ENCODE measurements at regions not wholly inside any gene's neighbourhood (a gene's known extent, or its start where the extent isn't known, plus 50 kb on each side); places are given as distances from the start of the nearest gene placed in this dataset.

DNA sequence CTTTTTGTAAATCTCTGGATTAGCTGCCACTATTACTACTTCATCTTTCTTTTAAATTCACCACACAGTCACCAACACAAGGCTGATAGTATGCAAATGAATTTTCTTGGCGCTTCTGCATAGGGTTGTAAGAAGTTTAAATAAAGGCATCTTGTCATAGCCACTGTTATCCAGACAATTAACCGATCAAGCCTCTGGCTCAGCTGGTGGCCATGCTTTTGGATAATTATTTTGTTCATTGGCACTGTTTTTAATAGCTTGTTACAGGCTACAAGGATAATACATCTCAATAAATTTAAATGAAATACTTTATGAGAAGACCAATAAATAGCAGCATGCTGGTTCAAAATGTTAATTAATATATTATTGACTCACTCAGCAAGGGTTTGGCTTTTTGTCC, 1261.0 kb downstream of the FAM181B start:
- intact Hi-C loops (cut with DNase I; ENCODE audit: low total_unique reads), result no loop called here

DNA sequence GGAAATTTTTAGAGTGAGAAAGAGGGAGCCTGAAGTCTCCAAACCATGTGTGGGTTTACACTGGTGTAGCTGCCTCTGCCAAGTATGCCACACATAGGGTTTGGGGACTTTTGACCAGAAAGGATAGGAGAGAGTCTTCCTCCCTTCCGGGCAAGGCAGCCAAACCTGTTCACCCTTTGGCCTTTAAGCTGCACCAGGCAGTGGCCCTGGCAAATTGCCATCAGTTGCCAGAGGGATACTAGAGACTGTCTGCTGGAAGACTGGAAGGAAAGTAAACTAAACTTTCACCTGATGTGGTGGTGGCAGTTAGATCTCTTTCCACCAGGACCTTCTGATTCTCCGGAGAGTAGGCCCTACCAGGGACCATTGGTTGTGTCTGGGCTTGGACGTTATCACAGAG, 1263.2 kb downstream of the FAM181B start:
- DNase-seq, result peak in 1 of 2 donors; percentile 20
- H3K27me3 ChIP-seq, result no peaks in the 10 kb centered on the region
- intact Hi-C loops (cut with DNase I; ENCODE audit: low total_unique reads), result no loop called here
- H3K36me3 ChIP-seq, result no peaks in the 10 kb centered on the region
- no peak overlapping the region for H3K27ac ChIP-seq
- H3K4me1 ChIP-seq, result no peaks in the 10 kb centered on the region
- TF ChIP-seq, protein P1, sequence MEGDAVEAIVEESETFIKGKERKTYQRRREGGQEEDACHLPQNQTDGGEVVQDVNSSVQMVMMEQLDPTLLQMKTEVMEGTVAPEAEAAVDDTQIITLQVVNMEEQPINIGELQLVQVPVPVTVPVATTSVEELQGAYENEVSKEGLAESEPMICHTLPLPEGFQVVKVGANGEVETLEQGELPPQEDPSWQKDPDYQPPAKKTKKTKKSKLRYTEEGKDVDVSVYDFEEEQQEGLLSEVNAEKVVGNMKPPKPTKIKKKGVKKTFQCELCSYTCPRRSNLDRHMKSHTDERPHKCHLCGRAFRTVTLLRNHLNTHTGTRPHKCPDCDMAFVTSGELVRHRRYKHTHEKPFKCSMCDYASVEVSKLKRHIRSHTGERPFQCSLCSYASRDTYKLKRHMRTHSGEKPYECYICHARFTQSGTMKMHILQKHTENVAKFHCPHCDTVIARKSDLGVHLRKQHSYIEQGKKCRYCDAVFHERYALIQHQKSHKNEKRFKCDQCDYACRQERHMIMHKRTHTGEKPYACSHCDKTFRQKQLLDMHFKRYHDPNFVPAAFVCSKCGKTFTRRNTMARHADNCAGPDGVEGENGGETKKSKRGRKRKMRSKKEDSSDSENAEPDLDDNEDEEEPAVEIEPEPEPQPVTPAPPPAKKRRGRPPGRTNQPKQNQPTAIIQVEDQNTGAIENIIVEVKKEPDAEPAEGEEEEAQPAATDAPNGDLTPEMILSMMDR (IDR thresholded peaks at IDR 0.05), result no peak
- H3K4me3 ChIP-seq, result no peak overlapping the region
- H3K9me3 ChIP-seq, result no peaks in the 10 kb centered on the region

More for the DNA sequence above, 1261.0 kb downstream of the FAM181B start:
- Histone ChIP-seq H3K27me3 (no peaks in the 10 kb centered on the region), H3K36me3 (no peaks in the 10 kb centered on the region), H3K4me1 (no peaks in the 10 kb centered on the region), H3K9me3 (no peaks in the 10 kb centered on the region), H3K4me3 (no peak overlapping the region), H3K27ac (no peak overlapping the region)
- TF ChIP-seq, protein P1 (IDR thresholded peaks at IDR 0.05), result no peak
- no peak for DNase-seq

DNA sequence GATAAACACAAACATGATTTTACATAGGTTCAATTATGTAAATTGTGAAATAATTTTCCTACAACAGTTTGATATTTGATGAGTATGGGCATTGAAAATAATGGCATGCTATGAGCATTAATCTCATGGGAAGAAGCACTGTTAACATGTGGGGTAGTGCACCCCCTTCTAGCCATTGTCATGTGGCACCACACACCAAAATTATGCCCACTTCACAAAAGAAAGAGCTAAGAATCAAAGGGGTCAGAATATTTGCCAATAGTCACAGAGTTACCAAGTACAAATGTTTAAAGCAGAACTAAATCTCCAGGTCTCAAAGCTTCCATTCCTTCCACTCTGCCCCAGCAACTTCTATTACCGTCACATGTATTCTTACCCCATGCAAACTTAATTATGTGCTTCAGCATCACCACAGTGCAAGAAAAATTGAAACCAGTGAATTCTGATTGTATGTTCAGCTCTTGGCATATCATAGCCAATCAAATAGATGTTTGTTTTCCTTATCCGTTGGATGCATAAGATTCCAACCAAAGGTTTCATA, 1273.8 kb downstream of the FAM181B start:
- intact Hi-C loops (cut with DNase I; ENCODE audit: low total_unique reads), result no loop called here
- no peaks in the 10 kb centered on the region for H3K36me3 ChIP-seq
- TF ChIP-seq, protein P1 (IDR thresholded peaks at IDR 0.05), result no peak
- no peaks in the 10 kb centered on the region for H3K4me1 ChIP-seq
- no peaks in the 10 kb centered on the region for H3K9me3 ChIP-seq
- no peaks in the 10 kb centered on the region for H3K27me3 ChIP-seq
- DNase-seq, result no peak
- no peak overlapping the region for H3K4me3 ChIP-seq
- no peak overlapping the region for H3K27ac ChIP-seq

DNA sequence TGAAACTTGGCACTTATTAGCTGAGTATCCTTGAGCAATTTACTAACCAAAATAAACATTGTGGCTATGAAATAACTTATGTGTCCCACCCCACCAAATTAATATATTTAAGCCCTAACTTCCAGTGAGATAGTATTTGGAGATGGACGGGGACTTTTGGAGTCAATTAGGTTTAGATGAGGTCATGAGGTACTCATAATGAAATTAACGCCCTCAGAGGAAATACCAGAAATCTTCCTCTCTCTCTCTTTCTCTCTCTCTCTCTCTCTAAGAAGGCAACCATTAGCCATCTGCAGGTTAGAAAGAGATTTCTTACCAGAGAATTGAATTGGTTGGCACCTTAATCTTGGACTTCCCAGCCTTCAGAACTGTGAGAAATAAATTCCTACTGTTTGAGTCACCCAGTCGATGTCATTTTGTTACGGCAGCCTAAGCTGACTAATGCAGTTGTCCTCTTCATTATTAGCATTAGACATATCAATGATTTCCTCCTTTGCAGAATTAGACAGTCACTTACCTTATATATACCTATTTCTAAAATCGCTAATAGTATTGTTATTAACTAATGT, 1284.0 kb downstream of the FAM181B start:
- no peaks in the 10 kb centered on the region for H3K27me3 ChIP-seq
- no peak for DNase-seq
- no peaks in the 10 kb centered on the region for H3K4me1 ChIP-seq
- no peak overlapping the region for H3K4me3 ChIP-seq
- H3K9me3 ChIP-seq, result no peaks in the 10 kb centered on the region
- intact Hi-C loops (cut with DNase I; ENCODE audit: low total_unique reads), result no loop called here
- H3K36me3 ChIP-seq, result no peaks in the 10 kb centered on the region
- TF ChIP-seq, protein P1 (IDR thresholded peaks at IDR 0.05), result no peak
- H3K27ac ChIP-seq, result no peak overlapping the region

DNA sequence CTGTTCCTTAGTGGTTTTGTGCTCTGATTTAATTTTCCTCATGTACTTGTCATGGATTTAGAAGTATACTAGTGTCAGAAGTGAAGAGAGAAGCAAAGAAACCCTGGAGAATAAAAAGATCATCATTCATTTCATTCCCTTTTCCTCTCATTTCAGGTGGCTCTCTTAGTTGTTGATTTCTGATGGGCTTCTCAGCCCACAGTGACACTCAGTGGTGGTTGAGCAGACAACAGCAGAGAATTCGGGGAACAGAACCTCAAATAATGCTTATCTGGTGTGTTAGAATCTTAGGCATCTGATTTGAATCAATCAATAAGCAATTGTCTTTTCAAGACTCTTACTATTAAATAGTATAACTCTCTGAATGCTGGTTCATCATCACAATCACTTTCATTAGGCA, 1289.4 kb downstream of the FAM181B start:
- H3K36me3 ChIP-seq, result no peaks in the 10 kb centered on the region
- no peaks in the 10 kb centered on the region for H3K27me3 ChIP-seq
- no peak overlapping the region for H3K4me3 ChIP-seq
- no peak overlapping the region for H3K27ac ChIP-seq
- DNase-seq, result no peak
- no peaks in the 10 kb centered on the region for H3K4me1 ChIP-seq
- intact Hi-C loops (cut with DNase I; ENCODE audit: low total_unique reads), result no loop called here
- TF ChIP-seq, protein P1 (IDR thresholded peaks at IDR 0.05), result no peak
- no peaks in the 10 kb centered on the region for H3K9me3 ChIP-seq

DNA sequence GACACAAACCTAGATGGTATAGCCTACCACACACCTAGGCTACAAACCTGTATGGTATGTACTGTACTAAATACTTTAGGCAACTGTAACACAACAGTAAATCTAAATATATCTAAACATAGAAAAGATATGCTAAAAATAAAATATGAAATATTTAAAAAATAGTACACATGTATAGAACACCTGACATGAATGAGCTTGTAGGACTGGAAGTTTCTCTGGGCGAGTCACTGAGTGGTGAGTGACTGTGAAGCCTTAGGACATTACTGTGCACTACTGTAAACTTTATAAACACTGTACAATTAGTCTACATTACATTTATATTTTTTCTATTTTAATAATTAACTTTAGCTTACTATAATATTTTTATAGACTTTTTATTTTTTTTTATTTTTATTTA, 1301.3 kb downstream of the FAM181B start:
- Histone ChIP-seq H3K9me3 (no peaks in the 10 kb centered on the region), H3K27me3 (no peaks in the 10 kb centered on the region), H3K27ac (no peak overlapping the region), H3K36me3 (no peaks in the 10 kb centered on the region), H3K4me3 (no peak overlapping the region), H3K4me1 (no peaks in the 10 kb centered on the region)
- DNase-seq, result no peak
- intact Hi-C loops (cut with DNase I; ENCODE audit: low total_unique reads), result no loop called here
- TF ChIP-seq, protein P1 (IDR thresholded peaks at IDR 0.05), result no peak

Data from tibial artery (tissue), 4 donors.